Esophagus squamous epithelium (tissue), 5 donors: ENCODE measurements at regions not wholly inside any gene's neighbourhood (a gene's known extent, or its start where the extent isn't known, plus 50 kb on each side); places are given as distances from the start of the nearest gene placed in this dataset.
"Not testable (repeated sequence)": the region's sequence is repeated elsewhere in the genome, so short reads cannot be mapped to it uniquely, and the experiment has no call there.

Experiments
- DNase-seq: peaks from one replicate; lab custom pipeline; 2025; lab: John Stamatoyannopoulos, UW
- H3K27ac ChIP-seq, 4 donors: fragments of 200-600 bp; sonication (generic); one replicate each; pipeline ENCODE4 v1.5.1; 2016 to 2019; ENCODE audit warnings: mild to moderate bottlenecking in 1 of 4
- H3K27me3 ChIP-seq, 4 donors: fragments of 200-600 bp; sonication (generic); 1 replicate in 3 of 4; 2 replicates in 1 of 4; pipeline versions ENCODE4 v1.5.1 to v1.6.0; 2017 to 2021; ENCODE audit warnings: antibody characterized with exemption in 1 of 4
- H3K36me3 ChIP-seq, 3 donors: fragments of 200-600 bp; sonication (generic); one replicate each; pipeline ENCODE4 v1.5.1; 2016 to 2019
- H3K4me1 ChIP-seq, 3 donors: fragments of 200-600 bp; sonication (generic); one replicate each; pipeline ENCODE4 v1.5.1; 2017 to 2019
- H3K4me3 ChIP-seq, 4 donors: fragments of 200-600 bp; sonication (generic); 1 replicate in 3 of 4; 2 replicates in 1 of 4; pipeline ENCODE4 v1.5.1; 2016 to 2019; ENCODE audit warnings: mild to moderate bottlenecking in 2 of 4, moderate library complexity in 1 of 4
- H3K9me3 ChIP-seq, 3 donors: fragments of 200-600 bp; sonication (generic); one replicate each; pipeline ENCODE4 v1.5.1; 2016 to 2019
- CTCF ChIP-seq, 6 experiments: fragments of 450-650 bp in 4 of 6; fragments of 200-600 bp in 2 of 6; sonication (generic) in 2 of 6; IDR thresholded peaks; one replicate each; pipeline ENCODE4 v1.5.1; 2016 to 2019; ENCODE audit warnings: antibody characterized with exemption in 6 of 6, mild to moderate bottlenecking in 4 of 6, moderate library complexity in 4 of 6
- POLR2A ChIP-seq, 4 donors: fragments of 450-650 bp; IDR thresholded peaks; one replicate each; pipeline ENCODE4 v1.6.1; 2017; ENCODE audit warnings: antibody characterized with exemption in 4 of 4, mild to moderate bottlenecking in 4 of 4, moderate library complexity in 3 of 4
- WGBS, 2 donors: methylation state at CpG; one replicate each; pipeline ENCODE4 v1.1.5; 2018; 5-methylcytosine and 5-hydroxymethylcytosine counted together
- intact Hi-C: fragments of 100-400 bp; cut with DNase I; formaldehyde crosslinking; loops from one replicate; pipeline ENCODE4 v1.15.0; 2022
- donor health status: DM: yes; HTN: yes; CAD: no.

- TF ChIP-seq POLR2A (IDR thresholded peaks at IDR 0.05) (no peak), CTCF (IDR thresholded peaks at IDR 0.05) (no peak)
- H3K27me3 ChIP-seq, result peaks cover 0 to 76% (median 0%) of the 10 kb centered on the region in 4 donors
- no peak overlapping the region for H3K4me3 ChIP-seq
- H3K27ac ChIP-seq, result no peak overlapping the region
- 23 to 38% methylated on average over 8 of the region's 8 CpGs for WGBS, 2 donors
- no peaks in the 10 kb centered on the region for H3K36me3 ChIP-seq
- intact Hi-C loops, result no loop called here
- no peaks in the 10 kb centered on the region for H3K9me3 ChIP-seq
- DNase-seq, result no peak
- H3K4me1 ChIP-seq, result peaks cover 0 to 5% (median 0%) of the 10 kb centered on the region in 3 donors
Measured at GRCh38 chr17:5759501-5759925, 175.2 kb upstream of the NLRP1 start.

GRCh38 chr17:5762191-5762590 lies 177.9 kb upstream of the NLRP1 start:
- Histone ChIP-seq H3K27me3 (peaks cover 0 to 85% (median 0%) of the 10 kb centered on the region in 4 donors), H3K4me3 (no peak overlapping the region), H3K36me3 (no peaks in the 10 kb centered on the region), H3K4me1 (peaks cover 0 to 5% (median 0%) of the 10 kb centered on the region in 3 donors), H3K9me3 (no peaks in the 10 kb centered on the region), H3K27ac (no peak overlapping the region)
- TF ChIP-seq CTCF (IDR thresholded peaks at IDR 0.05) (no peak), POLR2A (IDR thresholded peaks at IDR 0.05) (no peak)
- intact Hi-C loops, result no loop called here
- no peak for DNase-seq
- 44 to 49% methylated on average over 1 to 2 of the region's 2 CpGs for WGBS, 2 donors

GRCh38 chr17:5763595-5764306 lies 179.4 kb upstream of the NLRP1 start:
- no peaks in the 10 kb centered on the region for H3K9me3 ChIP-seq
- no peaks in the 10 kb centered on the region for H3K36me3 ChIP-seq
- no peak overlapping the region for H3K4me3 ChIP-seq
- TF ChIP-seq CTCF (IDR thresholded peaks at IDR 0.05), result no peak
- no peak for TF ChIP-seq POLR2A (IDR thresholded peaks at IDR 0.05)
- no peak overlapping the region for H3K27ac ChIP-seq
- H3K4me1 ChIP-seq, result peaks cover 0 to 5% (median 0%) of the 10 kb centered on the region in 3 donors
- intact Hi-C loops, result no loop called here
- WGBS, 2 donors, result 66 to 68% methylated on average over 14 of the region's 14 CpGs
- H3K27me3 ChIP-seq, result peaks cover 0 to 85% (median 0%) of the 10 kb centered on the region in 4 donors
- DNase-seq, result no peak

GRCh38 chr17:5769593-5770354 lies 185.5 kb upstream of the NLRP1 start:
- TF ChIP-seq POLR2A (IDR thresholded peaks at IDR 0.05), result no peak
- 26 to 28% methylated on average over 10 to 13 of the region's 13 CpGs for WGBS, 2 donors

GRCh38 chr17:5770441-5771270 lies 186.3 kb upstream of the NLRP1 start:
- no peaks in the 10 kb centered on the region for H3K9me3 ChIP-seq
- no peak overlapping the region for H3K27ac ChIP-seq
- no peaks in the 10 kb centered on the region for H3K36me3 ChIP-seq
- no peak for DNase-seq
- peaks cover 0 to 38% (median 0%) of the 10 kb centered on the region in 3 donors for H3K4me1 ChIP-seq
- intact Hi-C loops, result no loop called here
- 35 to 52% methylated on average over 6 of the region's 17 CpGs for WGBS, 2 donors
- peak overlapping the region in 1 of 4 donors; percentile 16 for H3K4me3 ChIP-seq
- TF ChIP-seq POLR2A (IDR thresholded peaks at IDR 0.05) (no peak), CTCF (IDR thresholded peaks at IDR 0.05) (no peak)
- peaks cover 0 to 94% (median 0%) of the 10 kb centered on the region in 4 donors for H3K27me3 ChIP-seq

More at GRCh38 chr17:5769593-5770354, 185.5 kb upstream of the NLRP1 start:
- Histone ChIP-seq H3K27ac (no peak overlapping the region), H3K9me3 (no peaks in the 10 kb centered on the region), H3K36me3 (no peaks in the 10 kb centered on the region), H3K4me1 (peaks cover 0 to 30% (median 0%) of the 10 kb centered on the region in 3 donors), H3K4me3 (no peak overlapping the region), H3K27me3 (peaks cover 0 to 97% (median 0%) of the 10 kb centered on the region in 4 donors)
- intact Hi-C loops, result no loop called here
- no peak for DNase-seq

GRCh38 chr17:5771271-5771577 lies 186.9 kb upstream of the NLRP1 start:
- H3K27me3 ChIP-seq, result peaks cover 0 to 89% (median 0%) of the 10 kb centered on the region in 4 donors
- H3K36me3 ChIP-seq, DNase-seq, intact Hi-C loops, H3K27ac ChIP-seq, H3K9me3 ChIP-seq: not testable (repeated sequence)
- H3K4me1 ChIP-seq, result peaks cover 0 to 43% (median 0%) of the 10 kb centered on the region in 3 donors
- WGBS, 2 donors, result 7% methylated on average over 3 of the region's 36 CpGs; no CpG with 5 or more reads in 1 of the 2 donors
- peak overlapping the region in 1 of 4 donors; percentile 16 for H3K4me3 ChIP-seq

GRCh38 chr17:5772017-5772416 lies 187.7 kb upstream of the NLRP1 start:
- 33 to 96% methylated on average over 2 to 9 of the region's 11 CpGs for WGBS, 2 donors
- peaks cover 0 to 81% (median 0%) of the 10 kb centered on the region in 4 donors for H3K27me3 ChIP-seq

More at GRCh38 chr17:5772017-5772416, 187.7 kb upstream of the NLRP1 start:
- H3K27ac ChIP-seq, intact Hi-C loops, H3K4me3 ChIP-seq, H3K36me3 ChIP-seq, DNase-seq, H3K9me3 ChIP-seq: not testable (repeated sequence)
- H3K4me1 ChIP-seq, result peaks cover 0 to 48% (median 0%) of the 10 kb centered on the region in 3 donors
